ENCODE measurements at regions not wholly inside any gene's neighbourhood (a gene's known extent, or its start where the extent isn't known, plus 50 kb on each side); places are given as distances from the start of the nearest gene placed in this dataset.

DNA sequence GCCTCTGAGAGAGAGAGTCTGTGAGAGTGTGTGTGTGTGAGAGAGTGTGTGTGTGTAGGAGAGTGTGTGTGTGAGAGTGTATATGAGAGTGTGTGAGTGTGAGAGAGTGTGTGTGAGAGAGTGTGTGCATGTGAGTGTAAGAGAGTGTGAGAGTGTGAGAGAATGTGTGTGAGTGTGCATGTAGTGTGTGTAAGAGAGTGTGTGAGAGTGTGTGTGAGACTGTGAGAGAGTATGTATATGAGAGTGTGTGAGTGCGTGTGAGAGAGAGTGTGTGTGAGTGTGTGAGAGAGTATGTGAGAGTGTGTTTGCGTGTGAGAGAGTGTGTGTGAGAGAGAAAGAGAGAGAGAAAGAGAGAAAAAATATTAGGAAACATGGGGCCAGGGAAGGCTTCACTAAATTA lies 588.3 kb upstream of the SGCD start:
- no peak for DNase-seq (ENCODE audit: insufficient read length, low spot score)
- FAIRE-seq, result no peak

GRCh38 chr5:155746367-155747038 lies 580.5 kb upstream of the SGCD start:
- no peak for FAIRE-seq
- no peak for DNase-seq (ENCODE audit: insufficient read length, low spot score)

GRCh38 chr5:155750101-155750500 lies 576.9 kb upstream of the SGCD start:
- DNase-seq (ENCODE audit: insufficient read length, low spot score) (no peak), FAIRE-seq (no peak)

DNA sequence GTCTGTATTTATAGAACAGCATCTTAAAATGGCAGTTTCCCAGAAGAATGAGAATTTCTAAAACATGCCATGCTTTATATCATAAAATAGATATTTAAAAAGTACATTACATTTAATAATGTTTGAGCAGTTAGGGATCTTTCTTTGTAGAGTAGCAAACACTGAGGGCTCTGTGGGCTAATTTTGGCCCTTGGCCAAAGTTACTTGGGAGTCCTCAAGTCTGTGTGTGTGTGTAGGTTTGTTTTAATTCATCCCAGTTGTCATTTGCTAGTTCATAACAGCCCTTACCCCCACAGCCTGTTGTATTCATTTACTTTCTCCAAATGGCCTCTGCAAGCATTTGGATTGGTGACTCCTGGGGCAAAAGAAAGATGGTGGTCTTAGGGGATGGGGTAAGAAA lies 576.4 kb upstream of the SGCD start:
- DNase-seq (ENCODE audit: insufficient read length, low spot score), result no peak
- no peak for FAIRE-seq

- FAIRE-seq (no peak), DNase-seq (ENCODE audit: insufficient read length, low spot score) (no peak)
Observed at GRCh38 chr5:155753943-155754581, 572.9 kb upstream of the SGCD start.

DNA sequence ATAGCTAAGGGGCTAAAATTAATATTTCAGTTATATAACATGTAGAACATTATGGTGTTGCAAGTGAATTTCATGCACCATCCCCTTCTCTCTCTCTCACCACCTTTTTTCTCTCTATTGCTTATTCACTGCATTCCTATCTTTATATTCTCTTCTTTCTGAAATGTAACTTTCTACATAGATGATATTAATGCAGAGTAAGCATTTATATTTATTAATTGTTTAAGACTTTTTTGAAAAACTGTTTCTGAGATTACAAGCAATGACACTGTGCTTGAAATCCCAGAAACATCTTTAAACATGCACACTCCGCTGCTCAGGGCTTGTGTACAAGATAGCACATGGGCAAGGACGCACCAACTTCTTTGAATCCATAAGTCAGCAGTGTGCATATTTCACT lies 567.7 kb upstream of the SGCD start:
- FAIRE-seq (no peak), DNase-seq (ENCODE audit: insufficient read length, low spot score) (no peak)

DNA sequence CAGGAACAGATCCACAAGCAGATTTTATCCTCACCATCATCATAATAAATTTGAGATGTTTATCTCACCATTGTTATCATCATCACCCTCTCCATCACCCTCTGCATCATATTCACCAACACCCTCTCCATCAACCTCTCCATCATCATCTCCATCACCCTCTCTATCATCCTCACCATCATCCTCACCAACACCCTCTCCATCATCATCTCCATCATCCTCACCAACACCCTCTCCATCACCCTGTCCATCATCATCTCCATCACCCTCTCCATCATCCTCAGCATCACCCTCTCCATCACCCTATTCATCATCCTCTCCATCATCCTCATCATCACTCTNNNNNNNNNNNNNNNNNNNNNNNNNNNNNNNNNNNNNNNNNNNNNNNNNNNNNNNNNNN lies 567.0 kb upstream of the SGCD start:
- DNase-seq (ENCODE audit: insufficient read length, low spot score) (no peak), FAIRE-seq (no peak)

DNA sequence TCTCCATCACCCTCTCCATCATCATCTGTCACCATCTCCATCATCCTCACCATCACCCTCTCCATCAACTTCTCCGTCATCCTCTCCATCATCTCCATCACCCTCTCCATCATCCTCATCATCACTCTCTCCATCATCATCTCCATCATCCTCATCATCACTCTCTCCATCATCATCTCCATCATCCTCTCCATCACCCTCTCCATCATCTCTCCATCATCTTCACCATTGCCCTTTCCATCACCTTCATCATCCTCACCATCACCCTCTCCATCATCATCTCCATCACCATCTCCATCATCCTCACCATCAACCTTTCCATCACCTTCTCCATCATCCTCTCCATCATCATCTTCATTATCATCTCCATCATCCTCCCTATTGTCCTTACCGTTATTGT lies 565.5 kb upstream of the SGCD start:
- FAIRE-seq (no peak), DNase-seq (ENCODE audit: insufficient read length, low spot score) (no peak)

GRCh38 chr5:155765715-155766114 lies 561.2 kb upstream of the SGCD start:
- DNase-seq (ENCODE audit: insufficient read length, low spot score) (no peak), FAIRE-seq (no peak)

DNA sequence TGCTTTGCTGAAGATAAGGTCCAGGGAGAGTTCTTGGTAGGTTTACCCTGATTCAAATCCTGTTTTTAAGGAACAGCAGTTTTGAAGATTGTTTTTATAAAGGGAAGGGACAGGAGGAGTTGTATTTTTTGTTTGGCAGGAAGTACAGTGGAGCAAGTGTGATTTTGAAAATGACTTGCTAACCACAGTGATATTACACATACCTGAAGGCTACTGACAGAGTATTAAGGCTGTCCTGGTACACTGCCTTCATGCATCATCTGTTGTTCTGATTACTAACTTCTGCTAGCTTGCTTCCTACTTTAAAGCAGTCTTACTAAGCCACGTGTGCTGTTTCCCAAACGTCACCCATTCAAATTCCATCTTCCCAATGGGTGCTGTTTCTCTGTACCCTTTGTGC lies 559.5 kb upstream of the SGCD start:
- FAIRE-seq, result no peak
- no peak for DNase-seq (ENCODE audit: insufficient read length, low spot score)

GRCh38 chr5:155768332-155768731 lies 558.6 kb upstream of the SGCD start:
- FAIRE-seq, result no peak
- DNase-seq (ENCODE audit: insufficient read length, low spot score), result no peak

- DNase-seq (ENCODE audit: insufficient read length, low spot score), result no peak
- no peak for FAIRE-seq
Observed at GRCh38 chr5:155772009-155772662, 554.8 kb upstream of the SGCD start.

GRCh38 chr5:155773680-155774079 lies 553.3 kb upstream of the SGCD start:
- DNase-seq (ENCODE audit: insufficient read length, low spot score) (no peak), FAIRE-seq (no peak)

- FAIRE-seq, result no peak
Observed at GRCh38 chr5:155780260-155780659, 546.7 kb upstream of the SGCD start.

GRCh38 chr5:155783246-155783645 lies 543.7 kb upstream of the SGCD start:
- FAIRE-seq (no peak), DNase-seq (ENCODE audit: insufficient read length, low spot score) (no peak)

More at GRCh38 chr5:155780260-155780659, 546.7 kb upstream of the SGCD start:
- DNase-seq (ENCODE audit: insufficient read length, low spot score), result no peak

GRCh38 chr5:155783791-155784190 lies 543.2 kb upstream of the SGCD start:
- no peak for FAIRE-seq
- DNase-seq (ENCODE audit: insufficient read length, low spot score), result no peak

DNA sequence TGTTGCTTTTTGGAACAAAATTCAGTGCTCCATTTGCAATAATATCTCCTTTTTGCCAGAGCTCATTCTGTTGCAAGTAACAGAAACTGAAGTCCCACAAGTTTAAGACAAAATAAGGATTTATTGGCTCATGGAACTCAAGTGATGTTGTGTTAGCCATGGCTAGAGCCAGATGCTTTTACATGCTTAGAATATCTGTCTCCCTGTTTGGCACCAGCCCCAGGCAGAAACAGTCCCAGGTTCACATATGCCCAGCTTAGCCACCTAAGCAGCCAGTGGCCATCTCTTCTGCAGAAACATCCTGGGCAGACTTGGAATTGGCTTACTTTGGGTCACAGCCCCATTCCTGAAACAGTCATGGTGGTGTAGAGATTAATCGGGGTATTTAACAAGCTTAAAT lies 540.9 kb upstream of the SGCD start:
- no peak for DNase-seq (ENCODE audit: insufficient read length, low spot score)
- FAIRE-seq, result no peak

DNA sequence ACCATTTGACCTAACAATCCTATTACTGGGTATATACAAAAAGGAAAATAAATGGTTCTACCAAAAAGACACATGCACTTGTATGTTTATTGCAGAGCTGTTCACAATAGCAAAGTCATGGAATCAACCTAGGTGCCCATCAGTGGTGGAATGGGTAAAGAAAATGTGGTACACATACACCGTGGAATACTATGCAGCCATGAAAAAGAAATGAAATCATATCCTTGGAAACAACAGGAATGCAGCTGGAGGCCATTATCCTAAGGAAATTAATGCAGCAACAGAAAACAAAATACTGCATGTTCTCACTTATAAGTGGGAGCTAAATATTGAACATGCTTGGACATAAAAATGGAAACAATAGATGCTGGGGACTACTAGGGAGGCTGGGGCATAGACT lies 534.1 kb upstream of the SGCD start:
- no peak for DNase-seq (ENCODE audit: insufficient read length, low spot score)
- FAIRE-seq, result no peak

DNA sequence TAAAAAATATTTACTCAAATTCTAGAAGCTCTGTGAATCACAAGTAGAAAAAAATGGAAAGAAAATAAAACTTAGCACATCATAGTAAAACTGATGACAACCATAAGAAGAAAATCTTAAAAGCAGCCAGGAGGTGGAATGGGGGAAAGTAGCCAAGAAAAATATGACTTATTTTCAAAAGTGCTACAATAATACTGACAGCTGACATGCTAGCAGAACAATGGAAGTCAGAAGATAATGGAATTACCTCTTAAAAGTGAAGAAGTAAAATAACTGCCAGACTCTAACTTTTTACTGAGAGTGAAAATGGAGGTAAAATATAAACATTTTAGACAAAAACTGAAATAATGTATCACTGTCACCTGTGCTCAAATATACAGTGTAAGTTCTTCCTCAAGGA lies 532.2 kb upstream of the SGCD start:
- no peak for FAIRE-seq
- DNase-seq (ENCODE audit: insufficient read length, low spot score), result no peak

DNA sequence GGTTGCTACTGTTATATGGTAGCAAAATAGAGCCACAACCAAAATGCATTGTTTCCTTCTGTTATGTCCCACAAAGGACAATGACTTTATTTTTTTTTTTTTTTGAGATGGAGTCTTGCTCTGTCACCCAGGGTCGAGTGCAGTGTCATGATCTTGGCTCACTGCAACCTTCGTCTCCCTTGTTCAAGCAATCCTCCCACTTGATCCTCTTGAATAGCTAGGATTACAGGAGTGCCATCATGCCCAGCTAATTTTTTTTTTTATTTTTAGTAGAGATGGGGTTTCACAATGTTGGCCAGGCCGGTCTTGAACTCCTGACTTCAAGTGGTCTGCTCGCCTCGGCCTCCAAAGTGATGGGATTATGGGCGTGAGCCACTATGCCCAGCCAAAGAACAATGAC lies 527.7 kb upstream of the SGCD start:
- FAIRE-seq (no peak), DNase-seq (ENCODE audit: insufficient read length, low spot score) (no peak)

GRCh38 chr5:155807884-155808576 lies 518.9 kb upstream of the SGCD start:
- FAIRE-seq, result no peak

GRCh38 chr5:155815248-155815647 lies 511.7 kb upstream of the SGCD start:
- DNase-seq (ENCODE audit: insufficient read length, low spot score) (no peak), FAIRE-seq (no peak)

More at GRCh38 chr5:155807884-155808576, 518.9 kb upstream of the SGCD start:
- no peak for DNase-seq (ENCODE audit: insufficient read length, low spot score)

Measured in GM19239 (cell line).